Gastroesophageal sphincter (tissue), 4 donors: ENCODE measurements at regions not wholly inside any gene's neighbourhood (a gene's known extent, or its start where the extent isn't known, plus 50 kb on each side); places are given as distances from the start of the nearest gene placed in this dataset.

ENCODE experiments used
- ATAC-seq: fragments of 150-250 bp; one replicate; pipeline ENCODE4 v1.9.1; 2016; ENCODE audit warnings: mild to moderate bottlenecking, moderate library complexity
- H3K27ac ChIP-seq, 4 donors: fragments of 200-600 bp; sonication (generic) in 3 of 4; 1 replicate in 3 of 4; 2 replicates in 1 of 4; pipeline ENCODE4 v1.5.1; 2016 to 2019
- H3K27me3 ChIP-seq: fragments of 200-600 bp; sonication (generic); one replicate; pipeline ENCODE4 v1.5.1; 2019
- H3K36me3 ChIP-seq, 2 donors: fragments of 200-600 bp; sonication (generic); one replicate each; pipeline ENCODE4 v1.5.1; 2019; ENCODE audit warnings: control low read depth in 1 of 2
- H3K4me1 ChIP-seq, 3 donors: fragments of 200-600 bp; sonication (generic); 1 replicate in 2 of 3; 2 replicates in 1 of 3; pipeline ENCODE4 v1.5.1; 2016 to 2019; ENCODE audit warnings: control low read depth in 2 of 3
- H3K4me3 ChIP-seq, 2 donors: fragments of 200-600 bp; sonication (generic); one replicate each; pipeline ENCODE4 v1.5.1; 2019; ENCODE audit warnings: mild to moderate bottlenecking in 1 of 2, moderate library complexity in 1 of 2
- H3K9me3 ChIP-seq, 3 donors: fragments of 200-600 bp; sonication (generic); one replicate each; pipeline ENCODE4 v1.5.1; 2017 to 2019; ENCODE audit warnings: control low read depth in 2 of 3
- EP300 ChIP-seq: sonication (generic); formaldehyde crosslinking; IDR thresholded peaks from one replicate; pipeline ENCODE4 v1.6.1; 2017; ENCODE audit warnings: antibody characterized with exemption, mild to moderate bottlenecking
- POLR2A ChIP-seq, 2 donors: fragments of 450-650 bp; IDR thresholded peaks; one replicate each; pipeline ENCODE4 v1.6.1; 2017; ENCODE audit warnings: antibody characterized with exemption in 2 of 2, mild to moderate bottlenecking in 2 of 2, moderate library complexity in 1 of 2
- POLR2AphosphoS5 ChIP-seq: sonication (generic); formaldehyde crosslinking; IDR thresholded peaks from one replicate; pipeline ENCODE4 v1.6.1; 2017; ENCODE audit warnings: antibody characterized with exemption
- WGBS, 2 donors: methylation state at CpG; one replicate each; pipeline ENCODE4 v1.1.5; 2018; ENCODE audit warnings: low coverage in 1 of 2; 5-methylcytosine and 5-hydroxymethylcytosine counted together
- TF ChIP-seq, protein P1 (sequence below), 4 experiments: fragments of 200-600 bp in 2 of 4; fragments of 450-650 bp in 2 of 4; sonication (generic) in 1 of 4; IDR thresholded peaks; one replicate each; pipeline ENCODE4 v1.5.1; 2017 to 2019; ENCODE audit warnings: antibody characterized with exemption in 4 of 4, mild to moderate bottlenecking in 2 of 4, moderate library complexity in 2 of 4

DNA sequence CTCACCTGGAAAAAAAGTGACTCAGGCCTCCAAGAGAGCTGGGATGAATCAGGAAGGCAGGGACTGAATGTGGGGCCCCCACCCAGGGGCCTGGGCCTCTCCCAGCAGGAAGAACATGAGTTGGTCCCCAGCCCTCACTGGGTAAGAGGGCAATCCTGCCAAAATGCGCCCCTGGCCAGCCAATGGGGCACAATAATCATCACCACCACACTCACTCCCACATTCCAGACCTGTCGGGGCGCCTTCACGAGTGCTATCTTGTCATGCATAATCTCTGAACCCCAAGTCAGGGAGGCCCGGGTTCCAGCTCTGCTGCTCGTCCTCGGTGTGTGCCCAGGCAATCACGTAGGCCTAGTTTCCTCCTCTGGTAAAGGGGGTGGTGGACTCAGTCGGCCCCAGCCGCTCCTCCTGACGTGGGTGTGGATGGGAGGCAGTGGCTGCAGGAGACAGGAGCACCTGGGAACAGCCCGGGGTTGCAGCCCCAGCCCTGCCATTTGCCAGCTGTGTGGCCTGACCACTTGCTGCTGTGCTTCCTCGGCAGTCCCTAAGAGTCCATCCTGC lies 115.1 kb downstream of the CYP26B1 start:
- WGBS, 2 donors = 91% methylated on average over 7 of the region's 13 CpGs; no CpG with 5 or more reads in 1 of the 2 donors
- Histone ChIP-seq H3K36me3 (no peaks in the 10 kb centered on the region), H3K4me3 (no peak overlapping the region), H3K4me1 (no peaks in the 10 kb centered on the region), H3K27ac (no peak overlapping the region), H3K27me3 (peaks cover 19% of the 10 kb centered on the region), H3K9me3 (no peaks in the 10 kb centered on the region)
- no peak for ATAC-seq
- TF ChIP-seq POLR2AphosphoS5 (no peak), POLR2A (IDR thresholded peaks at IDR 0.05) (no peak), EP300 (no peak)
- TF ChIP-seq, protein P1, sequence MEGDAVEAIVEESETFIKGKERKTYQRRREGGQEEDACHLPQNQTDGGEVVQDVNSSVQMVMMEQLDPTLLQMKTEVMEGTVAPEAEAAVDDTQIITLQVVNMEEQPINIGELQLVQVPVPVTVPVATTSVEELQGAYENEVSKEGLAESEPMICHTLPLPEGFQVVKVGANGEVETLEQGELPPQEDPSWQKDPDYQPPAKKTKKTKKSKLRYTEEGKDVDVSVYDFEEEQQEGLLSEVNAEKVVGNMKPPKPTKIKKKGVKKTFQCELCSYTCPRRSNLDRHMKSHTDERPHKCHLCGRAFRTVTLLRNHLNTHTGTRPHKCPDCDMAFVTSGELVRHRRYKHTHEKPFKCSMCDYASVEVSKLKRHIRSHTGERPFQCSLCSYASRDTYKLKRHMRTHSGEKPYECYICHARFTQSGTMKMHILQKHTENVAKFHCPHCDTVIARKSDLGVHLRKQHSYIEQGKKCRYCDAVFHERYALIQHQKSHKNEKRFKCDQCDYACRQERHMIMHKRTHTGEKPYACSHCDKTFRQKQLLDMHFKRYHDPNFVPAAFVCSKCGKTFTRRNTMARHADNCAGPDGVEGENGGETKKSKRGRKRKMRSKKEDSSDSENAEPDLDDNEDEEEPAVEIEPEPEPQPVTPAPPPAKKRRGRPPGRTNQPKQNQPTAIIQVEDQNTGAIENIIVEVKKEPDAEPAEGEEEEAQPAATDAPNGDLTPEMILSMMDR (IDR thresholded peaks at IDR 0.05) = no peak

DNA sequence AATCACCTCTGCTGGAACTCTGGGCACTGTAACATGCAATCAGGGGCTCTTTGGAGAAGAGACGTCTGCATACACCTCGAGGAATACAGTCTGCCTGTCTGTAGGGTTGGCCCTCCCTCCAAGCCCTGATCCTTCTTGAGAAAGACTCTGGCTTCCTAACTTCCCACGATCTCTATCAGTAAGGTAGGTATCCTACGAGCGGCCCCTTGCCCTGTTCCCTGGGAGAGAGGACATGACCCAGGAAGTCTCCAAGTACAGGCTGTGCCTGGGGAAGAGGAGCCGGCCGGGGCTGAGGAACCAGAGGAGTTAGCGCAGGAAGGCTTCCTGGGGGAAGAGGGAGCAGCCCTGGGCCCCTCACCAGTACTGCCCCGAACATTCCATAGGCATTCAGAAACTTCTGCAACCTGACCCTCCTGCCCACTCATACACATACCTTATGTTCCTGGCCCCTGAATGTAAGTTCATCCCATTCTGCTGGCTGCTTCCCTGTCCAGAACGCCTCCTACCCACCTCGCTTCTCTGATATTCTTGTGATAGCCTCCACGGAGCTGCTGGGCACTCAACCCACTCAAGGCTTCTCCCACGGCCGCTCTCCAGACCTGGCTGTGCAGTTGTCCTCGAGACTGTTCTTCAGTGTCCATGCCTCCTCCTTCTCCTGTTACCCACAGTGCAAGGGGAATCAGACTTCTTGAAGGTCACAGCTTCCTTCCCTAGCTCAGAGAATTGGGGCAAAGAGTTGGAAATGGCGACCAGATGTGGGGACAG lies 116.1 kb downstream of the CYP26B1 start:
- Histone ChIP-seq H3K4me1 (no peaks in the 10 kb centered on the region), H3K36me3 (no peaks in the 10 kb centered on the region), H3K4me3 (no peak overlapping the region), H3K9me3 (no peaks in the 10 kb centered on the region), H3K27me3 (peaks cover 16% of the 10 kb centered on the region), H3K27ac (no peak overlapping the region)
- TF ChIP-seq POLR2A (IDR thresholded peaks at IDR 0.05) (no peak), POLR2AphosphoS5 (no peak), EP300 (no peak)
- TF ChIP-seq, protein P1 (IDR thresholded peaks at IDR 0.05) = no peak
- ATAC-seq = no peak
- 60 to 90% methylated on average over 6 of the region's 16 CpGs for WGBS, 2 donors

DNA sequence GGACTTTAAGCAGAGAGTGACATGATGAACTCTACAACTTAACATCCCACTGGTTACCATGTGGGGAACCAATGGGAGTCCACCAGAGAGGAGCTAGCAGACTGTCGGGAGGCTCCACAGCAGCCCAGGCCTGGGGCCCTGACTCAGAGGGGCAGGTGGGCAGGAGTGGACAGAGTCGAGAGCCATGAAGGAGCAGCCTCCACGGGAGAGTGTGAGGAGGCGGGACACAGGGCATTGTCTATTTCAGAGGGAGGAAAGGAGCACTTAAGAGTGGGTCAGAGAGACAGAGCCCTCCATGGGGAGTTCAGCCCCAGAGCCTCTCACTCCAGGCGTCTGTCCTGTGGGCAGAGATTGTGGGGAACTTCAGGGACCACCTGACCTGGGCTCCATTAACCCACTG lies 118.7 kb downstream of the CYP26B1 start:
- 61 to 76% methylated on average over 2 to 5 of the region's 5 CpGs for WGBS, 2 donors
- H3K4me3 ChIP-seq = no peak overlapping the region
- H3K9me3 ChIP-seq = no peaks in the 10 kb centered on the region
- no peak overlapping the region for H3K27ac ChIP-seq
- TF ChIP-seq POLR2AphosphoS5 (no peak), POLR2A (IDR thresholded peaks at IDR 0.05) (no peak), EP300 (no peak)
- TF ChIP-seq, protein P1 (IDR thresholded peaks at IDR 0.05) = no peak
- peaks cover 16% of the 10 kb centered on the region for H3K27me3 ChIP-seq
- H3K36me3 ChIP-seq = no peaks in the 10 kb centered on the region
- no peaks in the 10 kb centered on the region for H3K4me1 ChIP-seq
- ATAC-seq = no peak

GRCh38 chr2:72028351-72028995 lies 119.2 kb downstream of the CYP26B1 start:
- TF ChIP-seq POLR2A (IDR thresholded peaks at IDR 0.05) (no peak), EP300 (no peak), POLR2AphosphoS5 (no peak)
- TF ChIP-seq, protein P1 (IDR thresholded peaks at IDR 0.05) = no peak
- 88 to 89% methylated on average over 6 to 10 of the region's 12 CpGs for WGBS, 2 donors
- Histone ChIP-seq H3K4me1 (no peaks in the 10 kb centered on the region), H3K36me3 (no peaks in the 10 kb centered on the region), H3K27me3 (peaks cover 16% of the 10 kb centered on the region), H3K9me3 (no peaks in the 10 kb centered on the region), H3K4me3 (no peak overlapping the region), H3K27ac (no peak overlapping the region)
- no peak for ATAC-seq
